Ovary (tissue), 3 donors: ENCODE measurements at regions not wholly inside any gene's neighbourhood (a gene's known extent, or its start where the extent isn't known, plus 50 kb on each side); places are given as distances from the start of the nearest gene placed in this dataset.

Experiments
- CTCF ChIP-seq, 3 donors: fragments of 450-650 bp in 2 of 3; fragments of 200-600 bp in 1 of 3; IDR thresholded peaks; one replicate each; pipeline versions ENCODE4 v1.5.1 to v1.8.0; 2016 to 2022; ENCODE audit warnings: antibody characterized with exemption in 3 of 3, mild to moderate bottlenecking in 1 of 3
- POLR2A ChIP-seq: fragments of 450-650 bp; IDR thresholded peaks from one replicate; pipeline ENCODE4 v1.6.1; 2017; ENCODE audit warnings: antibody characterized with exemption, mild to moderate bottlenecking, moderate library complexity
- donor health status: DM: no; HTN: no; CAD: no.

GRCh38 chr2:175688243-175688642 is 313.8 kb downstream of the LNPK start:
- TF ChIP-seq CTCF (IDR thresholded peaks at IDR 0.05) (no peak), POLR2A (no peak)
